SKM-1 treated with dmso at 0.1 percent for 144 hours (cell line): ENCODE measurements at regions not wholly inside any gene's neighbourhood (a gene's known extent, or its start where the extent isn't known, plus 50 kb on each side); places are given as distances from the start of the nearest gene placed in this dataset.
"Not testable (repeated sequence)": the region's sequence is repeated elsewhere in the genome, so short reads cannot be mapped to it uniquely, and the experiment has no call there.

ENCODE experiments used
- DNase-seq: peaks from one replicate; lab custom pipeline; 2025; ENCODE audit not compliant: unreplicated experiment; lab: John Stamatoyannopoulos, UW

DNA sequence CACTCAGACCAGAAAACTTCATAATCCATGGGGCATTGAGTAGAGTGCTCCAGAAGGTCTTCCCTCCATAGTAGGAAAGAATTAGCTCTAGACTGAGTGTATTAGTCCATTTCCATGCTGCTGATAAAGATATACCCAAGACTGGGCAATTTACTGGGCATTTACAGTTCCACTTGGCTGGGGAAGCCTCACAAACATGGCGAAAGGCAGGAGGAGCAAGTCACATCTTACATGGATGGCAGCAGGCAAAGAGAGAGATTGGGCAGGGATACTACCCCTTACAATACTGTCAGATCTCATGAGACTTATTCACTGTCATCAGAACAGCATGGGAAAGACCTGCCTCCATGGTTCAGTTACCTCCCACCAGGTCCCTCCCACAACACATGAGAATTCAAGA, 300.6 kb upstream of the TMEM132C start:
- DNase-seq: no peak

DNA sequence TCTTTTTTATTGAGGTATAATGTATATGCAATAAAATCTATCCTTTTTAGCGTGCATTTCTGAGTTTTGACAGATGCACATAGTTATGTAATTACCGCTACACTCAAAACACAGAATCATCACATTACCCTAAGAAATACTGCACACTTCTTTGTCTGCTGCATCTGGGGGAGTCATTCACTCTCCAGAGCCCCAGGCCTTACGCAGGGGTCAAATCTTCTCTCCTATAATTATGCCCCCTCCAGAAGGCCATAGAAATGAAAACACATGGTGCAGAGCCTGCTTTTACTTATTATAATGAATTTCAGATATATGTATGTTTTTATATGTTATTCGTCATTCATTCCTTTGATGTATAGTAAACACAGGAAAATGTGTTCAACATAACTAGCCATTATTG, 296.5 kb upstream of the TMEM132C start:
- DNase-seq: no peak

DNA sequence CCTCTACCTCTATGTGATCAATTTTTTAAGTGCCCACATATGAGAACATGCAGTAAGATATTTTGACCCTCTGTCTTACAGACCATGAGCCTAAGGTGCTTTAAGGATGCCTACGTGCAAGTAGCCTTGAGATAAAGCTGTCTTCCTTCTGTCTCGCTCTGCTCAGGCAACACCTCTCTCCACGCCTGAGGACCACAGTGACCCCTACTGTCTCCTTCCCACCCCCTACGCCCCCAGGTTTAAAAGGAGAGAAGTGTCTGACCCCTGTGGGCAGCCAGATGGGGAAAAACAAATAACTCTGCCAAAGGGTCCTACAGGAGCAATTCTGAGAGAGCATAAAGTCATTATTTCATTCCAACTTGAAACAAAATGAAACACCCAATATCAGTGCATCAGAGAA, 286.4 kb upstream of the TMEM132C start:
- DNase-seq: no peak

DNA sequence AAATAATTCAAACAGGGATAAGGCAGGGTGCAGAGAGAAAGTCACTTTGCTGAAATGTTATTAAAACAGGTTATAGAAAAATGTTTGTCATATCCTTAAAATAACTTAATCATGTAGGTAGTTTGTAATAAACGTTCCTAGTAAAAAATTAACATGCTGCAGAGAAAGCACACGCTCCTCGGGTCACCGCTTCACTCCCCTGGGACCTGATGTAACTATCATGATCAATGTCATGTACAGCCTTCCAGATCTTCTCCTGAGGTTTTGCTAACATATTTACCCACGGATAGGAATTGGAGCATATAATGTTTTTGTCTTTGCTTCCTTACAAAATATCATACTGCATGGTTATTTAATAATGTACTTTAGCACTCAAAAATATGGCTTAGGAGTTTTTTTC, 285.1 kb upstream of the TMEM132C start:
- no peak for DNase-seq

DNA sequence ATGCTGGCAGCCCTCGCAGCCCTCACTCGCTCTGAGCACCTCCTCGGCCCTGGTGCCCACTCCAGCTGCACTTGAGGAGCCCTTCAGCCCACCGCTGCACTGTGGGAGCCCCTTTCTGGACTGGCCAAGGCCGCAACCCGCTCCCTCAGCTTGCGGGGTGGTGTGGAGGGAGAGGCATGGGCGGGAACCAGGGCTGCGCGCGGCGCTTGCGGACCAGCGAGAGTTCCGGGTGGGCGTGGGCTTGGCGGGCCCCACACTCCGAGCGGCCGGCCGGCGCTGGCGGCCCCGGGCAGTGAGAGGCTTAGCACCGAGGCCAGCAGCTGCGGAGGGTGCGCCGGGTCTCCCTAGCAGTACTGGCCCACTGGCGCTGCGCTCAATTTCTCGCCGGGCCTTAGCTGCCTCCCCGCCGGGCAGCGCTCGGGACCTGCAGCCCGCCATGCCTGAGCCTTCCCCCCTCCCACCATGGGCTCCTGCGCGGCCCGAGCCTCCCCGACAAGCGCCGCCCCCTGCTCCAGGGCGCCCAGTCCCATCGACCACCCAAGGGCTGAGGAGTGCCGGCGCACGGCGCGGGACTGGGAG, 283.7 kb upstream of the TMEM132C start:
- not testable (repeated sequence) for DNase-seq

DNA sequence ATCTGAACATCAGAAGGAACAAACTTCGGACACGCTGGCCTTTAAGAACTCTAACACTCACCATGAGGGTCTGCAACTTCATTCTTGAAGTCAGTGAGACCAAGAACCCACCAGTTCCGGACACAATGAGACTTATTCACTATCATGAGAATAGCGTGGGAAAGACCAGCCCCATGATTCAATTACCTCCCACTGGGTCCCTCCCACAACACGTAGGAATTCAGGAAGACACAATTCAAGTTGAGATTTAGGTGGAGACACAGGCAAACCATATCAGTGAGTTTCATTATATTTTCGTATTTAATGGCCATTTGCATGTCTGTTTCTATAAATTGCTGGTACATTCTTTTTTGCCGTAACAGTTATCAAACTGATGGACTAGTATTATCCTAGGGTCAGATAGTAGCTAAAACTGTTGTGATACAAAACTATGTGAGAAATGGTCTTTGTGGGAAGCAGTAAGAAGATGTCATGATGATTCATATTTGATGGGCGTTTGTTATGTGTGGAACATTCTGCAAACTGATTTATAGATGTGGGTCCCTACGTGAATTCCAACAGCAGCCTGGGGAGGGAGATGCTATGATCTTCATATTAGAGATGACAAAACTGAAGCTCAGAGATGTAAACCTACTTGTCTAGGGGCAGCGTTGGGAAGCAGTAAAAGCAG, 282.4 kb upstream of the TMEM132C start:
- DNase-seq: no peak

DNA sequence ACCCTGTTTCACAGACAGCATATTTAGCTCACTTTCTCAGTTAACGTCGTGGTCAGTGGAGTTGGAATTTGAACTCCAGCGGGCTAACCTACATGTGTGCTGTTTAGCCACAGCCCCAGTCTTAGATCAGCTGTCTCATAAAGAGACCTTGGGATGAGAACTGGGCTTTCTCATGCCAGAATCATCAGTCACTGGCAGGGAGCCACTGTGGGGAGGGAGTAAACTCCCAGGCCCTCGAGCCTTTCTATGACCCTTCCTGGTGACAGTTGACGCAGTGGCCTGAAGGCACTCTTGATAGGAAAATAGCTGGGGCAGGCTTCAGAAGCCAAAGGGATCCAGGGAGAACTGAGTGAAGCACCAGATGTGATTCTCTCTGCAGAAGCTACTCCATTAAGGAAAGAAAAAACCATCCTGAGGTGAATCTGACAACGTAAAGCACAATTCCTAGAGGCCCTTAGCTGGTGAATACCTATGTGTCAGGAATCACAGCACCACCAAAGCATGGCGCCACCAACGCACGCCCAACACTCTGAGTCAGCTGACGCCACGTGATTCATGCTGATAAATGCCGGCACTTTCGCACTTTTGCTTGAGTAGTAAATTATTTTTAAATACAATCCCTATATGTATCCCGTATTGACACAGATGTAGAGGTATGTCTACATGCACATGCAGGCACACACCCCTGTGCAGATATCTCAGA, 279.6 kb upstream of the TMEM132C start:
- DNase-seq: no peak

DNA sequence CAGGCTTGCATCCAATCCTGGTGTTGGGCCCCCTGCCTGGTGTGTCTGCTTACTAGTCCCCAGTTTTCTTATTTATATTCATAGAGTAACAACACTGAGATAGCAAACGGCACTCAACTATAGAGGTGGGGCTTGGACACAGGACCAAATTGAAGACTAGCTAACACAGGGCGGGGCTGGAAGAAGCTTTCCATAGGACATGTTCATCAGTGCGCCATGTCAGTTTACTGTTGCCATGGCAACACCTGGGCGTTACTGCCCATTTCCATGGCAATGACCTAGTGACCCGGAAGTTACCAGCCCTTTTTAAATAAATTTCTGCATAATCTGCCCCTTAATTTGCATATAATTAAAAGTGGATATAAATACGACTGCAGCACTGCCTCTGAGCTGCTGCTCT, 275.5 kb upstream of the TMEM132C start:
- DNase-seq: no peak

DNA sequence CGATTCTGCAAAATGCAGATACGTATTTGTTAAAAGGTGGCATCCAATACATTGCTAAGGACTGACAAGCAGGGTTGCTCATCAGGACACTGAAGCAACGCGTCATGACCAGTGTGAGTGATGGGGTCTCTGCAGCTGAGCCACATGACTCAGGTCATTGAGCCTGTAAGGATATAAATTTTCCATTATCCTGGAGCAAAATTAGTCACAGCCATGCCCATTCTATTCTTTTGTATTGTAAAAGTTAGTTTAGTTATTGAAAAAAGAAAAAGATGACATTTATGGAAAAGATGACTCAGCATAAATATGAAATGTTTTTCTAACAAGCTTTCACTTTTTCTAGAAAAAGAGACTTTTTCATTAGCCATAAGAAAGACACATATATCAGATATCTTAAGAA, 268.0 kb upstream of the TMEM132C start:
- DNase-seq: no peak

DNA sequence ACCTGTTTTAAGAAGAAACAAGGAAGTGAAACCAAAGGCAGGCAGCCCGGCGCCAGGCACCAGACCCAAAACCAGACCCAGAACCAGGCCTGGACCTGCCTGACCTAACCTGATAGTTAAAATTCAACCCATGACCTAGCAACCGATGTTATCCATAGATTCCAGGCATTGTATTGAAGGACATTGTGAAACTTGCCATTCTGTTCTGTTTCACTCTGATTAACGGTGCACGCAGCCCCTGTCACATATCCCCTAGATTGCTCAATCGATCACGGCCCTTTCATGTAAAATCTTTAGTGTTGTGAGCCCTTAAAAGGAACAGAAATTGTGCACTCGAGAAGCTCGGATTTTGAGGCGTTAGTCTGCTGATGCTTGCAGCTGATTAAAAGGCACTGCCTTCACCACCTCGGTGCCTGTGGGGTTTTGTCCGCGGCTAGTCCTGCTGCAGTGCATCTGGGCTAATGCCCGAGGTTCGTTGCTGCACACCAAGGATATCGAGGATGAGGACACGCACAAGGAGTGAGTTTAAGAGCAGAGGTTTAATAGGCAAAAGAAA, 262.5 kb upstream of the TMEM132C start:
- no peak for DNase-seq

DNA sequence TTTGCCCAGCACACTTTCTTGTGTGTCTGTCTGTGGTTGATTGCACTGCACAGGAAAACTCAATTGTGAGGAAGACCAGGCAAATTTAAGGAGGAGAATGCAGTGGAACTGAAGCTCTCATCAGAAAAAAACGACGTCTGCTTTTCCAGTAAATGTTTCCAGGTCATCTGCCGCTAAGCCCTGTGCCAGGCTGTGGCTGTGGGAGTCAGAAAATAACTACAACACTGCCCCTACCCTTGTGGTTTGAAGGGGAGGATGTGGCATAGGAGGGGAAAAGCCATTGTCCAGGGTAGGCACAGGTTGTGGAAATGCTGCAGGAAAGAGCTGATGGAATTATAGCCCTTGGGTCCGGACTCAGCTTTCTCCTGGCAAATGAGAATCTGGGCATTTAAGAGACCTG, 259.7 kb upstream of the TMEM132C start:
- no peak for DNase-seq

DNA sequence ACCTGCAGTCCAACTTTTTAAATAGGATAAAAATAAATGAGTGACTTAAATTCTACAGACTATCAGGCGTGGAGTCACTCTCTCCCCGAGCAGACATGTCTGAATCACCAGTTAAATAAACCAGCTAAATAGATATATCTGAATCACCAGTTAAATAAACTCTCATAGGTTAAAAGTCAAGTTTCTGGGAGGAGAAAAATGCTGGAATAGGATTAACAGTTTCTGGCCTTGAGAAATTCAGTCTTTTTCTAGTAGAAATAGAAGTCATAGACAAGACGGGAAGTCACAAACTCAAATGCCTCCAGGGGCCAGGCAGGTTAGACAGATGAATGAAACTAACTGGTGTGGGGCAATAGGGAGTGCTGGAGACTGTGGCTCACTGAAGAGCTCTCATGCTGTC, 258.6 kb upstream of the TMEM132C start:
- no peak for DNase-seq

DNA sequence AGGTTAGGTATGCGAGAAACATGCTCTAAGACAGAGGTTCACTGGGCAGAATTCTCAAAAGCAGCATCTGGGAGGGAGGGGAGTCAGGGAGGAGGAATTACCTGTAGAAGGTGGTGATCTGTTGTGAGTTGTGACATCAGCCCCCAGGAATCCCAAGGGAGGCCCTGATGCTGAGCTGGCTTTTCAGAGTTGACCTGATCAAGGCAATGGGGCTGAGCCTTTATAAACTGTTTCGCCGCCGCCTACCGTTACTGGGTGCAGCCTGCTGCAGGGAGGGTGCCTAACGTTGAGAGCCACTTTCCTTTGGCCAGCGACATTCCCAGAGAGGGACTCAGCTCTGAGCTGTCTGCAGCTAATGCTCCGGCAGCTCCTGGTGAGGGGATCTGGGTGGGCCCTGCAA, 257.9 kb upstream of the TMEM132C start:
- no peak for DNase-seq

DNA sequence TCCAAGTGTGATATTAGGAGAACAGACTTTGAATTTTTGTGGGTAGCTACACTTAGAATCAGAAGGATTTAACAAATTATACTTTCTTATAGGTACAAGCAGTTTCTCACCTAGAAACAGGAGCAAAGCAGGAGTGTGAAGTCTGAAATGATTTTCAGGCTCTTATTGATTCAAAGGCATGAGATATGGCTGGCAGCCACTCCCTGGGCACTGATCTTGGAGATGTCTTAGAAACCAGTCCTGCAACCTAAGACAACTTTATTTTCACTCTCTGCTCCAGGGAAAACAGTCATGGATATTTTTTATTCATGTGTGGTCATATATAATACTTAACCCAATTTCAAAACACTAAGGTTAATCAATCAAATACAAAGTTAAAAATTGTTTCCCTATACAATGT, 254.9 kb upstream of the TMEM132C start:
- no peak for DNase-seq

DNA sequence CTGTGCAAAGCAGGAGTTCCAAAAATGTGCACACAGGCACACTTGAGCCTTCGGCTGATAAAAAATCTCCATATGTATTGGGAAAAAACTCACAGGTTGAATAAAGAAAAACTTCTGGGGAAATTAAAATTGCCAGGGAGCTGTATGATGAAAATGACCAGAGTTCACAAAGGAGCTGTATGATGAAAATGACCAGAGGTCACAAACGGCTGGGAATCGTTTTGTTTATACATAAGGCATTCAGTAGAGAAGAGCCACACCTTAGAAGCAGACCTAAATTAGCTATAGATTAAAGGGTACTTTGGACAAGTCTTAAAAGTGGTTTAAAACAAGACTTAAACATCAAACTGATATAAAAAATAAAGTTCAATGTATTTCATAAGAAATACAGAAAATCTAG, 251.7 kb upstream of the TMEM132C start:
- no peak for DNase-seq

DNA sequence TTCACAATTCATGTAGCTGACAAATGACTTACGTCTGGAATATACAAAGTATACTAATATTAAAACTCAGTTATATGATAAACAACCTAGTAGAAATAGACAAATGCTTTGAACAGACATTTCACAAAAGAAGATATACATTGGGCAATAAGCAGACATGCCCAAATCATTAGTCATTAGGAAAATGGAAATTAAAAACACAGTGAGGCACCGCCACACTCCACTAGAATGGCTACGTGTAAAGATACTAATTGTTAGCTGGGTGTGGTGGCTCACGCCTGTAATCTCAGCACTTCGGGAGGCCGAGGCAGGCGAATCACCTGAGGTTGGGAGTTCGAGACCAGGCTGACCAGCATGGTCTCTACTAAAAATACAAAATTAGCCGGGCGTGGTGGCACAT, 248.9 kb upstream of the TMEM132C start:
- DNase-seq: no peak

DNA sequence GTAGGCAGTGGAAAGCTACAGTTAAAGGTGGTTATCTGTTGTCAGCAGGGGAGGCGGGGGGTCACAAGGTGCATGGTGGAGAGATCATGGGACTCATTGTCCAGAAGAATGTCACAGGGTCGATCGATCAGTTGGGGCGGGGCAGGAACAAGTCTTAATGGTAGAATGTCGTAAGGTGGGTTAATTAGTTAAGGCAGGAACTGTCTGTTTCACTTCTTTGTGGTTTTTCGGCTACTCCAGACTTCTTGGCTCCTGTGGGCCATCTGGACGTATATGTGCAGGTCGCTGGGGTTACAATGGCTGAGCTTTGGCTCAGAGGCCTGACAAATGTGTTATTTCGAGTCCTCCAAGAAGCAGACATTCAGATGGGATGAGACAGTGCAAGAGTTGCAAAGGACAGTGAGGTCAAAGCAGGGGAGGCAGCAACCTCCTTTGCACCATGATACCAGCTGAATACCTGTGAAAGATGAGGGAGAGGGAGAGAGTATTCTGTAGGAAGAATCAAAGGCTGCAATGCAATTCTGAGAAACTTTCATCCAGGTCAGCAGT, 246.9 kb upstream of the TMEM132C start:
- DNase-seq: no peak

DNA sequence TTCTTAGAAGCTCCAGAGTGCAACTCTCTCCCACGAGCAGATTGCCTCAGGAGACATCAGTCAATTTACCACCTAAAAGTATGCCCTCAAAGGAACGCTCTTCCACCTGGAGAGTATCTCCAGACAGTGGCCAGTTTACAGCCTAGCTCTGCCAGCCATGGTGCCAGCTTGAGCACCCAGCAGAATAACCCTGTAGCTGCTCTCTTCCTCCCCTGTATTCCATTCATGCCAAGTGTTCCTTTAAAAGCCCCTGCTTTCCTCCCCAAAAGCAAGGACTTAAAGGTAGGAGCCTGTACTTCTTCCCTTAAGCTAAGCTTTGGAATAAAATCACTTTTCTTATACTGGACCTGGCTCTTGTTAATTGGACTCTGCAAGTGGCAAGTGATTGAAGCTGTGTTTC, 245.4 kb upstream of the TMEM132C start:
- DNase-seq: no peak

DNA sequence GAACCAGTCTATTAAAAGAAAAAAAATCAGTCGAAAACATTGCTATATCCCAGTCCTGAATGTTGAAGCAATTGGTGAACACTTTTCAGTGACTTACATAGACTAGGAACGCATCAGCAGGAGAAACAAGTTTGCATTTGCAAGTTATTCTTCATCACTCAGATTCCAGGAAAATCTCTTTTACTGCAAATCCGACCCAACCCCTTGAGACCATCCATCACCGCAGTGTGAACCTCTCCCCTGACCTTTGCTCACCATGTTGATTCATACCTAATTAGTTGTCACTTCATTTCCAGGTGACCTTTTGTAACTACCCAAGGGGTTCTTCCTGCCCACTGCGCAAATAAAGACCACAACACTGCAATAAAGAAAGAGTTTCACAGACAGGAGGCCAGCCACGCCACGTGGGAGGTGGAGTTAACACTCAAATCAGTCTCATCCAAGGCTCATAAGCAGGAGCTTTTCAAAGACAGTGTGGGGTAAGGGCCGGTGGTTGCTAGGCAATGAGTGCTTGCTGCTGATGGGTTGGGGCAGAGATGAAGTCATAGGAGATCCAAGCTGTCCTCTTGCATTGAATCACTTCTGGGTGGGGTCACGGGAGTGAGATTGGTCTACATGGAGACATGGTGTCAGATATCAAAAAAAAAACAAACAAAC, 241.3 kb upstream of the TMEM132C start:
- no peak for DNase-seq

DNA sequence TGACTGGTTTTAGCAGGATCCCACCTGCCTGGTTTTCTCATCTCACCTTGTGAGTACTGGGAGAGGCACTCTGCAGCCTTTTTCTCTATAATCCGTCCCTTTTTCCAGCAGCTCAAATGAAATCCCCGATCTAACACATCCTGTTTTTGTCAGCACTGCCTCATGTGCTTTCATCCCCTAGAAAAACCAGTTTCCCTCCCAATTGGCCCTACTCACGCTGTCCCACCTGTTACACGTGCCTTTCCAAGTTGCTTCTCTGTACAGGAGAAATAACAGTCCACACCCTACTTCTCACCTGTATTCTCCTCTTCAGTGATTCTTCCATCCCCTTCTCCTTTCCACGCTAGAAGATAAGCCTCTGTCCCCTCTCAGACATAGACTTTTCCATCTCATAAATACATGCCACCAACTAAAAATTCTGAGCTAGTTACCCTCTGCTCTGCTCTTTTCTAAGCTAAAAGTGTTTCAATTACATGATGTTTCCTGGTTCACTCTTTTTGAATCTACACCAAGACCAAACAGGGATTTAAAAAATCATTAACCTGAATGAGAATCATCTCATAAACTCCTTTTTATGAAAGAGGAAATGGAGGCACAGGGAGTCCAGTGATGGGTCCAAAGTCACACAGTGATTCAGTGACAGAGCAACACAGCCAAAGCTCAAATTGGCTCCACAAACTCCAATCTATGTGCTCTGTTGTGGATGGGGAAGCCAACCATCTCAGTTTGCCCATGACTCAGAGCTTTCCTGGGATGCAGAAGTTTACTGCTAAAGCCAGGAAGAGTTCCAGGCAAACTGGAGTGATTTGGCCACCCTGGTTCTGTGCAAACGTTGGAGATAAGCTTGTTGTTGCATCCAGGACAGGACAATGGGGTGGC, 240.0 kb upstream of the TMEM132C start:
- DNase-seq: no peak

DNA sequence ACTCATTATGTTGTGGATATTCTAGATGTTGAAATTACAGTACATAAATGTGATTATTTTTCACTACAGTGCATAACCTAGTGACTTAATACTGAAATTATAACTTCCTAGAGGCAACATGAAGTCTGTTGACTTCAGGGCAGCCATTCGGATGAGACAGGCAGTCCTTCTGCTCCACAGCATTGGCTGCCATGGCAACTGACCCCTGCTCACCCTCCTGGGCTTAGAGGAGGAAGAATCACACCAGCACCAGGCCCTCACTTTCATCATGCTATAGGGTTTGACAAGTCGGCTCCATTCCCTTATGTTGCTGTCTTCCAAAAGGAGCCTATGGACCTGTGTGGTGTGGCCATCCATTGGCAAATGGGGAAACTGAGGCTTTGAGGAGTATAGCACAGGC, 233.5 kb upstream of the TMEM132C start:
- DNase-seq: no peak
